T follicular helper cell (primary cell): ENCODE measurements at regions not wholly inside any gene's neighbourhood (a gene's known extent, or its start where the extent isn't known, plus 50 kb on each side); places are given as distances from the start of the nearest gene placed in this dataset.

Source experiments
- DNase-seq: peaks from one replicate; pipeline ENCODE4 v3.0.0-alpha.2; 2020; ENCODE audit warnings: low read depth

DNA sequence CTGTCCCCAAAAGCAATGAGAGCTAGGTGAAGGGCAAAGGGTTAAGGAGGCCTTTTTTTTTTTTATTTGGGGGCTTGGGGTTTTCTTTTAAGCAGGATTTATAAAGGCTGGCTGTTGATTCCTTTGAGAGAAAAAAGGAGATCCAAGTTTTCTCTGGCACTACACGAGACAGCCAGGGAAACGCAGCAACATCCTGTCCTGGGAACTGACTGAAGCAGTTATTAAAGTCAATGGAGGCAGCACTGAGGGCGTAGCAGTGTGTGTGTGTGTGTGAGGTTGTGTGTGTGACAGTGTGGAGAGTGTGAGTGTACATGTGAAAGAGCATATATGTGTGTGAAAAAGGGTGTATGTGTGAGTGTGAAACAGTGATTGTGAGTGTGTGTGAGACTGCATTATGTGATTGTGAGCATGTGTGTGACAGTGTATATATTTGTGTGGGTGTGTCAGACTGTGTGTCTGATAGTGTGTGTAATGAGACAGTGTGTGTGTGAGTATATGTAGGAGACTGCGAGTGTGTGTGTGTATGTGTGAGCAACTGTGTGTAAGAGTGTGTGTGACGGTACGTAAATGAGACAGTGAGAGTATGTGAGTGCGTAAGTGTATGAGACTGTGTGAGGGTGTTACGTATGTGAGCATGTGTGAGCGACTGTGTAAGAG lies 65.9 kb upstream of the TIAM1 start:
- DNase-seq = no peak

GRCh38 chr21:31408301-31409088 lies 64.4 kb upstream of the TIAM1 start:
- DNase-seq = no peak

- no peak for DNase-seq
These were observed 62.4 kb upstream of the TIAM1 start for GRCh38 chr21:31406510-31406909.

DNA sequence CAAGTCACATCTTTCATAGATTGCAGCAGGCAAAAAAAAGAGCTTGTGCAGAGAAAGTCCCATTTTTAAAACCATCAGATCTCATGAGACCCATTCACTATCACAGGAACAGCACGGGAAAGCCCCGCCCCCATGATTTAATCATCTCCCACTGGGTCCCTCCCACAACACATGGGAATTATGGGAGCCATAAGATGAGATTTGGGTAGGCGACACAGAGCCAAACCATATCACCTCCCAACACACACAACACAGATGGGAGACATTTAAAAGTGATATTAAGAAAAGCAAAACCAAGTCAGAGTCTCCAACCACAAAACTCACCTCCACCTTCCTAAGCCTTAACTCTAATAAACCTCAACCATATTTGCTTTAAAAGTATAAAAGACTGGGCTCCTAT lies 61.5 kb upstream of the TIAM1 start:
- no peak for DNase-seq

DNA sequence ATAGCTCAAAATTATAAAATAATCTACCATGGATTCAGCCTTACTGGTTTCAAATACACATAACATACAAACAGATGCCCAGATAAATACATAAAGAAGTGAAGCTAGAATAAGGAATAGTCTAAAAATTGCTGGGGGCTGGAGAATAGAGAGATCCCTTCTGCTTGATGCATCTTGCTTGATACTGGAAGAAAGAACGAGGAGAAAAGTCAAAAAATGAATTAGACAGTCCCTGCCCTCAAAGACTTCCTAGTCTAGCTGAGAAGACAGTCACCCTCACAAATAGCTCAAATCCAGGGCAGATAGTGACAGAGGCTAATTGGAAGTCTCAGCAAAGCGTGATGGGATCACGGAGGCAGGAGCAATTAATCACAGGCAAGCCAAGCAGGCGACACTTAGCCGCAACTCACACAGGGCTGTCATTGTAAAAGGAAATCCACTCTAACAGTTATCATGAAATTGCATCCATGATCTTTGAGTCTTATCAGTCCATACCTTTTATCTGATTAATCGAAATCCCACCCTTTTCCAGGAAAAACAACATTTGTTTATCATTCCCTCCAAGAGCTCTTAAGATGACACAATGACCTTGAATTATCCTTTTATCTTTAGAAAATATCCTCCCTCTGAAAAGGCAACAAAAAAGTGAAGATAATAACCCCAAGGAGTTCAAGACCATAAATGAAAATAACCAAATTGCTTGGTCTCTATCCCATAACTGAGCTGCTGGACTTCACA lies 59.7 kb upstream of the TIAM1 start:
- DNase-seq = no peak

DNA sequence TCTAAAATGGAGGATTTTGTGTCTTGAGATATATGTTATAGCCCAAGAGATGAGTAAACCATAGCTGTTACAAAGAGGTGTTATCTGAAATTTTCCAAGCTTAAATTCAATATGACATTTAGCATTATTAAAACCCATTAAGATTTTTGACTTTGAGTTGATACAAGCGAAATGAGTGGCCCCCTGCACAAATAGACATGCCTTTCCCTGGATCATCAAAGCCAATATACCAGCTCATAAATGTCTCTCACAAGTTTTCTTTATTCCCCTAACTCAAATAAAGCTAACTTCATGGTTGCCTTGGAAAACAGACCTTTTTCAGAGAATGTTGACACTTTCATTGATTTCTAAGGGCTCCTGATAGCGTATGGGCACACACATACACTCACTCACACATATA lies 55.5 kb upstream of the TIAM1 start:
- no peak for DNase-seq

GRCh38 chr21:31398574-31398973 lies 54.5 kb upstream of the TIAM1 start:
- no peak for DNase-seq

DNA sequence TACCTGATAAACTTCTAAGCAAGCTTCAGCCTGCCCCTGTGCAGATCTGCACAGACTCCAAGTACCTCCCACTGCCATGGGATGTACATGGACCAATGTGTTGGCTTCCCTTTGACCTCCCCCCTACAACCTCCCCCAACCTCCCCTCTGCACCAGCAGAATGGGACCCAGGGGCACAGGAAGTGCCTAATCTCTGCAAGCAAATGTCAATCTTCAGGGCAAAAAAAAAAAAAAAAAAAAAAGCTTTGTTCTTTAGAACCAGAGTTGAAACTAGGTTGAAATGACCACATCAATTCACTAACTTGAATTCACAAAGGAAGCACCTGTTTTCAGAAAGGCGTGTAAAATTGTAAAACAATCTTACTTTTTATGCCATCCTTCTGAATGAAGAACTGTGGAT lies 53.9 kb upstream of the TIAM1 start:
- no peak for DNase-seq

- no peak for DNase-seq
These were observed 53.5 kb upstream of the TIAM1 start for GRCh38 chr21:31397515-31397926.

- DNase-seq = no peak
These were observed 53.0 kb upstream of the TIAM1 start for GRCh38 chr21:31397030-31397429.

DNA sequence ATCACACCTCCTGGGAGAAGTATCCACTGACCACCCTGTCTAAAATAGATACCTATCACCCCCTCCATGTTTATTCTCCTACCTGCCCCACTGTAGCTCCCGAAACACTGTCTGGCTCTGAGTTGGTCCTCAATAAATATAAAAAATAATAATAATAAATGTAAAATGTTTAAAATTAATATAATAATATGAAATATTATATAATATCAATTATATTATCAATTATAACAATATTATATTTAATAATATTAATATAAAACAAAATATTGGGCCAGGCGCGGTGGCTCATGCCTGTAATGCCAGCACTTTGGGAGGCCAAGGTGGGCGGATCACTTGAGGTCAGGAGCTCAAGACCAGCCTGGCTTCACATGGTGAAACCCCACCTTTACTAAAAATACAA lies 52.3 kb upstream of the TIAM1 start:
- DNase-seq = no peak

GRCh38 chr21:31395791-31396190 lies 51.7 kb upstream of the TIAM1 start:
- DNase-seq = no peak

DNA sequence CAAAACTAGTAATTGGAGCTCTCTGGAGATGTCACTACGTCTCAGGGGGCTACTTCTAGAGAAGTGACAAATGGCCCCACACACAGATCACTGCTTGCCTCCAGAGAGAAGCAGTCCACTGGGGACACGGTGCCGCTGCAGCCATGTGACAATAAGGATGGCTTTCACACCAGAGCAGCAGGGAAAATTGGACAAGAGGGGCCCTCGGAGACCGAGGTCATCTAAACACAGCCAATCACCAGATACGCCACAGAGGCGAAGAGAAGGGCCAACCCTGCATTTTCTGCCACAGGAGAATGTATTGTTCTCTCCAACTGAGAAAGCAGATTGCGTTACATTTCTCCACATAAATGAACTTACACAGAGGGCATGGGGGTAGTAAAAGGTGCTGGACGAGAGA lies 51.2 kb upstream of the TIAM1 start:
- DNase-seq = no peak

DNA sequence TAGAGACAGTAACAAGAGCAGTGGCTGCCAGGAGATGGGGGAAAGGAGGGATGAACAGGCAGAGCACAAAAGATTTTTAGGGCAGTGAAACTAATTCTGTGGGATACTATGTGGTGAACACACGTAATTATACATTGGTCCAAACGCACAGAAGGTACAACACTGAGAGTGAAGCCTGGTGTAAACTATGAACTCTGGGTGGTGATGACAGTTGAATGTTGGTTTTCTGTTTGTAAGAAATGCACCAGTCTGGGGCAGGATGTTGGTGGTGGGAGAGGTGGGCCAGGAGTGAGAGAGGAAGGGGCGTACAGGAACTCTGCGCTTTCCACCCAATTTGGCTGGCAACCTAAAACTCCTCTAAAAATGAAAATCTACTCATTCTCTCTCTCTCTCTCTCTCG lies 50.2 kb upstream of the TIAM1 start:
- no peak for DNase-seq
